ENCODE measurements at regions not wholly inside any gene's neighbourhood (a gene's known extent, or its start where the extent isn't known, plus 50 kb on each side); places are given as distances from the start of the nearest gene placed in this dataset.
"Not testable (repeated sequence)": the region's sequence is repeated elsewhere in the genome, so short reads cannot be mapped to it uniquely, and the experiment has no call there.

GRCh38 chr1:176325664-176326063, 118.6 kb upstream of the COP1 start:
- TF ChIP-seq, protein P1, sequence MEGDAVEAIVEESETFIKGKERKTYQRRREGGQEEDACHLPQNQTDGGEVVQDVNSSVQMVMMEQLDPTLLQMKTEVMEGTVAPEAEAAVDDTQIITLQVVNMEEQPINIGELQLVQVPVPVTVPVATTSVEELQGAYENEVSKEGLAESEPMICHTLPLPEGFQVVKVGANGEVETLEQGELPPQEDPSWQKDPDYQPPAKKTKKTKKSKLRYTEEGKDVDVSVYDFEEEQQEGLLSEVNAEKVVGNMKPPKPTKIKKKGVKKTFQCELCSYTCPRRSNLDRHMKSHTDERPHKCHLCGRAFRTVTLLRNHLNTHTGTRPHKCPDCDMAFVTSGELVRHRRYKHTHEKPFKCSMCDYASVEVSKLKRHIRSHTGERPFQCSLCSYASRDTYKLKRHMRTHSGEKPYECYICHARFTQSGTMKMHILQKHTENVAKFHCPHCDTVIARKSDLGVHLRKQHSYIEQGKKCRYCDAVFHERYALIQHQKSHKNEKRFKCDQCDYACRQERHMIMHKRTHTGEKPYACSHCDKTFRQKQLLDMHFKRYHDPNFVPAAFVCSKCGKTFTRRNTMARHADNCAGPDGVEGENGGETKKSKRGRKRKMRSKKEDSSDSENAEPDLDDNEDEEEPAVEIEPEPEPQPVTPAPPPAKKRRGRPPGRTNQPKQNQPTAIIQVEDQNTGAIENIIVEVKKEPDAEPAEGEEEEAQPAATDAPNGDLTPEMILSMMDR (IDR thresholded peaks at IDR 0.05; ENCODE audit: low read depth, low read length) = no peak
- Histone ChIP-seq H3K4me3 (ENCODE audit: low read depth, low read length) (no peak overlapping the region), H3K36me3 (no peaks in the 10 kb centered on the region), H3K27me3 (ENCODE audit: insufficient read depth, low read depth, severe bottlenecking) (no peaks in the 10 kb centered on the region), H3K27ac (no peak overlapping the region), H3K9me3 (ENCODE audit: severe bottlenecking) (no peaks in the 10 kb centered on the region)
- no peak for DNase-seq

DNA sequence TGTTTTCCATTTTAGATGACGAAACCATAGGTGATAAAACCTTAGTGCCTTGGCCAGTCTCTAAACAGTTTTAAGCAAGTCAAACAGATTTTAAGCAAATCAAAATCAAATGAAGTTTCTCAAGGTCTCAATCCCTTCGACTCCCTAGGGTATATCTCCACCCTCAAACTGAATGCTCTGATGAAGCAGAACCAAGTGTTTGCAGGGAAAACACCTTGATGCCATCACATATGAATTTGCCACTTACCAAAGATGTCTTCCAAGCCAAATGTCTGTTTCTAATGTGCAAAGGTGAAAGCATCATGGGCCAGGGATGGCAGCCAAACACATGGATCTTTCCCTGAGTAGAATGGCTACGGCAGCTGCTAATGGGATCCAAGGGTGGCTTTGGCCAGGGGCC, 116.4 kb upstream of the COP1 start:
- H3K4me3 ChIP-seq (ENCODE audit: low read depth, low read length) = no peak overlapping the region
- no peak for DNase-seq
- TF ChIP-seq, protein P1 (IDR thresholded peaks at IDR 0.05; ENCODE audit: low read depth, low read length) = no peak
- no peaks in the 10 kb centered on the region for H3K27me3 ChIP-seq (ENCODE audit: insufficient read depth, low read depth, severe bottlenecking)
- no peak overlapping the region for H3K27ac ChIP-seq
- no peaks in the 10 kb centered on the region for H3K36me3 ChIP-seq
- no peaks in the 10 kb centered on the region for H3K9me3 ChIP-seq (ENCODE audit: severe bottlenecking)

GRCh38 chr1:176315519-176316220, 108.6 kb upstream of the COP1 start:
- no peak overlapping the region for H3K4me3 ChIP-seq (ENCODE audit: low read depth, low read length)
- H3K36me3 ChIP-seq = no peaks in the 10 kb centered on the region
- no peaks in the 10 kb centered on the region for H3K27me3 ChIP-seq (ENCODE audit: insufficient read depth, low read depth, severe bottlenecking)
- H3K9me3 ChIP-seq (ENCODE audit: severe bottlenecking) = no peaks in the 10 kb centered on the region
- H3K27ac ChIP-seq = no peak overlapping the region
- DNase-seq = no peak
- TF ChIP-seq, protein P1 (IDR thresholded peaks at IDR 0.05; ENCODE audit: low read depth, low read length) = no peak

GRCh38 chr1:176296602-176297001, 89.5 kb upstream of the COP1 start:
- H3K27me3 ChIP-seq (ENCODE audit: insufficient read depth, low read depth, severe bottlenecking); DNase-seq; H3K36me3 ChIP-seq; H3K4me3 ChIP-seq (ENCODE audit: low read depth, low read length); H3K27ac ChIP-seq: not testable (repeated sequence)
- H3K9me3 ChIP-seq (ENCODE audit: severe bottlenecking) = peaks cover 15% of the 10 kb centered on the region

DNA sequence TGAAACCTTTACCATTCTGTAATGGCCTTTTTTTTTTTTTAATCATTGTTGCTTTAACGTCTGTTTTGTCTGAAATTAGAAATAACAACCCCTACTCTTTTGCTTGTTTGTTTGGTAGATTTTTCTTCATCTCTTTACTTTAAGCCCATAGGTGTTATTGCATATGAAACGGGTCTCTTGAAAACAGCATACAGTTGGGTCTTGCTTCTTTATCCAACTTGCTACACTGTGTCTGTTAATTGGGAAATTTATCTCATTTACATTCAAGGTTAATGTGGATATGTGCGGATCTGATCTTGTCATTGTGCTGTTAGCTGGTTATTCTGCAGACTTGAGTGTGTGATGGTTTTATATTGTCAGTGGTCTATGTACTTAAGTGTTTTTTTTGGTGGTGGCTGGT, 78.9 kb upstream of the COP1 start:
- Histone ChIP-seq H3K27ac (no peak overlapping the region), H3K36me3 (no peaks in the 10 kb centered on the region), H3K4me3 (ENCODE audit: low read depth, low read length) (no peak overlapping the region), H3K27me3 (ENCODE audit: insufficient read depth, low read depth, severe bottlenecking) (no peaks in the 10 kb centered on the region), H3K9me3 (ENCODE audit: severe bottlenecking) (no peaks in the 10 kb centered on the region)
- DNase-seq = no peak
- TF ChIP-seq, protein P1 (IDR thresholded peaks at IDR 0.05; ENCODE audit: low read depth, low read length) = no peak

- no peaks in the 10 kb centered on the region for H3K36me3 ChIP-seq
- no peak overlapping the region for H3K4me3 ChIP-seq (ENCODE audit: low read depth, low read length)
- H3K27me3 ChIP-seq (ENCODE audit: insufficient read depth, low read depth, severe bottlenecking) = no peaks in the 10 kb centered on the region
- no peaks in the 10 kb centered on the region for H3K9me3 ChIP-seq (ENCODE audit: severe bottlenecking)
- TF ChIP-seq, protein P1 (IDR thresholded peaks at IDR 0.05; ENCODE audit: low read depth, low read length) = no peak
- no peak for DNase-seq
- no peak overlapping the region for H3K27ac ChIP-seq
These were observed 64.5 kb upstream of the COP1 start for GRCh38 chr1:176271572-176271971.

Measured in WERI-Rb-1 (cell line).